ENCODE measurements at regions not wholly inside any gene's neighbourhood (a gene's known extent, or its start where the extent isn't known, plus 50 kb on each side); places are given as distances from the start of the nearest gene placed in this dataset.
"Not testable (repeated sequence)": the region's sequence is repeated elsewhere in the genome, so short reads cannot be mapped to it uniquely, and the experiment has no call there.

DNA sequence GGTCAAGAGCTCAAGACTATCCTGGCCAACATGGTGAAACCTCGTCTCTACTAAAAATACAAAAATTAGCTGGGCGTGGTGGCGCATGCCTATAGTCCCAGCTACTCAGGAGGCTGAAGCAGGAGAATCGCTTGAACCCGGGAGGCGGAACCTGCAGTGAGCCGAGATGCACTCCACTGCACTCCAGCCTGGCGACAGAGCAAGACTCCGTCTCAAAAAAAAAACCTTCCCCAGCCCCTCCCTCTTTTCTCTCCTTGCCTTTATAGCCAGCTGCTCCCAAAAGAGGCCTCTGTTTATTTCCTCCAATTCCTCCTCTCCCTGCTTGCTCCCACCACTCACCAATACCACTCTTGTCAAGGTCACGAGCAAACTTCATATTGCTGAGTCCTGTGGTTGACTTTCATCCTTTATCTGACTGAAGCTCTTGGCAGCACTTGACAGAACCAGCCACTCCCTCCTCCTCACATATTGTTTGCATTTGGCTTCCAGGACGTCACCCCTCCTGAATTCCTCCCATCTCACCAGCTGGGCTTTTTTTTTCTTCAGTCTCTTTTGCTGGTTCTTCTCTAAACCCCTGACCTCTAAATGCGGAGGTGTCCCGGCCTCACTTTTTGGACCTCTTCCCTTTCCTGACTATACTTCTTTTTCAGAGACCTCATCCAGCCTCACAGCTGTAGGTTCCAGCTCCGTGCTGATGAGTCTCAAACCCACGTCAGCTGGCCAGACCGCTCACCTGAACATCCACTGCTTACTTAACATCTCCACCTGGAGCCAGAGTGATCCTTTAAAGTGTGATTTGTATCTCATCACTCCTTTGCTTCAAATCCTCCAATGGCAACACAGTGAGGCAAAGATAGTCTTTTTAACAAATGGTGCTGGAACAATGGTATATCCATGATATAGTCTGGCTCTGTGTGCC is 84.6 kb upstream of the CAB39 start:
- in situ Hi-C loops (cut with MboI; ENCODE audit: low sequenced_read_pairs, unreplicated experiment): no loop called here
- TF ChIP-seq, protein P1, sequence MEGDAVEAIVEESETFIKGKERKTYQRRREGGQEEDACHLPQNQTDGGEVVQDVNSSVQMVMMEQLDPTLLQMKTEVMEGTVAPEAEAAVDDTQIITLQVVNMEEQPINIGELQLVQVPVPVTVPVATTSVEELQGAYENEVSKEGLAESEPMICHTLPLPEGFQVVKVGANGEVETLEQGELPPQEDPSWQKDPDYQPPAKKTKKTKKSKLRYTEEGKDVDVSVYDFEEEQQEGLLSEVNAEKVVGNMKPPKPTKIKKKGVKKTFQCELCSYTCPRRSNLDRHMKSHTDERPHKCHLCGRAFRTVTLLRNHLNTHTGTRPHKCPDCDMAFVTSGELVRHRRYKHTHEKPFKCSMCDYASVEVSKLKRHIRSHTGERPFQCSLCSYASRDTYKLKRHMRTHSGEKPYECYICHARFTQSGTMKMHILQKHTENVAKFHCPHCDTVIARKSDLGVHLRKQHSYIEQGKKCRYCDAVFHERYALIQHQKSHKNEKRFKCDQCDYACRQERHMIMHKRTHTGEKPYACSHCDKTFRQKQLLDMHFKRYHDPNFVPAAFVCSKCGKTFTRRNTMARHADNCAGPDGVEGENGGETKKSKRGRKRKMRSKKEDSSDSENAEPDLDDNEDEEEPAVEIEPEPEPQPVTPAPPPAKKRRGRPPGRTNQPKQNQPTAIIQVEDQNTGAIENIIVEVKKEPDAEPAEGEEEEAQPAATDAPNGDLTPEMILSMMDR (IDR thresholded peaks at IDR 0.05; ENCODE audit: borderline replicate concordance, control extremely low read depth, extremely low read depth, insufficient read depth, missing control alignments): no peak
- no peak for DNase-seq (ENCODE audit: low spot score)

DNA sequence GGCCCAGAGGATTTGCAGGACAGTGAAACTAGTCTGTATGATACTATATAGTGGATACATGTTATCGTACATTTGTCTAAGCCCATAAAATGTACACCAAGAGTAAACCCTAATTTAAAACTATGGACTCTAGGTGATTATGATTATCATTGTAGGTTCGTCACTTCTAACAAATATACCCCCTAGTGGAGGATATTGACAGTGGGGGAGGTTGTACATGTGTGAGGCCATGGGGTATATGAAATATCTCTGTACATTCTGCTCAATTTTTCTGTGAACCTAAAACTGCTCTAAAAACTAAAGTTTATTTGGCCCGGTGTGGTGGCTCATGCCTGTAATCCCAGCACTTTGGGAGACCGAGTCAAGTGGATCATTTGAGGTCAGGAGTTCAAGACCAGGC is 81.2 kb upstream of the CAB39 start:
- no peak for DNase-seq (ENCODE audit: low spot score)
- in situ Hi-C loops (cut with MboI; ENCODE audit: low sequenced_read_pairs, unreplicated experiment): no loop called here
- TF ChIP-seq, protein P1 (IDR thresholded peaks at IDR 0.05; ENCODE audit: borderline replicate concordance, control extremely low read depth, extremely low read depth, insufficient read depth, missing control alignments): no peak

DNA sequence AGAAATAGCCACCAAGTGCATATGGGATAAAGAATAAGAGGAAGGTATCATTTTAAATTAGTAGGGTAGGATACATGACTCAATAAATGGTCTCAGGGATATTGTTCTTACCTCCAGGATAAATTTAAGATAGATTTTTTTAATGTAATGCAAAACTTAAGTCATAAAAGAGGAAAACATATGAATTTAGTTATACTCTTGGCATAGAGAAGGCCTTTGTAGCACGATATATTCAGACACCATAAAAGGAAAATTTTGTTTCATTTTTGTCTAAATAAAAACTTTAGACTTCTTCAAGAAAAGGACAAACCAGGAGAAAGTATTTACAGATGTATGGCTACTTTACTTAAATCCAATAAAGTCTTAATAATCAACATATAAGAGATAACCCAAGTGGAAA is 78.5 kb upstream of the CAB39 start:
- TF ChIP-seq, protein P1 (IDR thresholded peaks at IDR 0.05; ENCODE audit: borderline replicate concordance, control extremely low read depth, extremely low read depth, insufficient read depth, missing control alignments): no peak
- in situ Hi-C loops (cut with MboI; ENCODE audit: low sequenced_read_pairs, unreplicated experiment): no loop called here
- no peak for DNase-seq (ENCODE audit: low spot score)

DNA sequence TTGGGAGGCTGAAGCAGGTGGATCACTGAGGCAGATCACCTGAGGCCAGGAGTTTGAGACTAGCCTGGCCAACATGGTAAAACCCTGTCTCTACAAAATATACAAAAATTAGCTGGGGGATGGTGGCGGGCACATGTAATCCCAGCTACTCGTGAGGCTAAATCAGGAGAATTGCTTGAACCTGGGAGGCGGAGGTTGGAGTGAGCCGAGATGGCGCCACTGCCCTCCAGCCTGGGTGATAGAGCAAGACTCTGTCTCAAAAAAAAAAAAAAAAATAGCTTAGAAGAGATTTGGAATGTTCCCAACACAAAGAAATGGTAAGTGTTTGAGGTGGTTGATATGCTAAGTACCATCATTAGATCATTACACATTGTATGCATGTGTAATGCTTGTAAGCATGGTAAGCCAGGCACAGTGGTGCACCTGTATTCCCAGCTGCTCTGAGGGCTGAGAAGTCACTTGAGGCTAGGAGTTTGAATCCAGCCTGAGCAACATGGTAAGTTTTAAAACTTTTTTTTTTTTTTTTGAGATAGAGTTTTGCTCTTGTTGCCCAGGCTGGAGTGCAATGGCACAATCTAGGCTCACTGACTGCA is 77.8 kb upstream of the CAB39 start:
- in situ Hi-C loops (cut with MboI; ENCODE audit: low sequenced_read_pairs, unreplicated experiment); DNase-seq (ENCODE audit: low spot score): not testable (repeated sequence)

DNA sequence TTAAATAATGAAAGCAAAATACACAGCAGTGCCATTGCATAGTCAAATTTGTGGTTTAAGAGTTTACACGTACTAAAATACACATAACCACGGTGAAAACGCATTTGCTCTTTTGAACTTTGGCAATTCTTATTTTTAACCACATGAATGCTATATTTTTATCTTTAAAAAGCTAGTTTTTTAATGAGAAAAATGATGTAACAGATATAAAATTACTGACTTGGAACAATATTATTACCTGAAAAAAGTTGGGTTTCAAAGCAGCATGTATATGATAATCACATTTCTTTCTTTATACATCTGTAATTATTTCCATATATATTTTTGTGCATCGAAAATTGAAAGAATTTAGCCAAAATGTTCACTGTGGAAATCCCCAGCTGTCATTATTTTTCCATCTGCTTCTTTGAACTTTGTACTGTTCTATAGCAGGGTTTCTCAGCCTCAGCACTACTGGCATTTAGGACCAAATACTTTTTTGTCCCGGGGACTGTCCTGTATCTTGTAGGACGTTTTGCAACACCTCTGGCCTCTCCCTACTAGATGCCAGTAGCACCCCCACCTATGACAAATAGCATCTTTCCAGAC is 75.9 kb upstream of the CAB39 start:
- TF ChIP-seq, protein P1 (IDR thresholded peaks at IDR 0.05; ENCODE audit: borderline replicate concordance, control extremely low read depth, extremely low read depth, insufficient read depth, missing control alignments): no peak
- DNase-seq (ENCODE audit: low spot score): no peak
- in situ Hi-C loops (cut with MboI; ENCODE audit: low sequenced_read_pairs, unreplicated experiment): no loop called here

DNA sequence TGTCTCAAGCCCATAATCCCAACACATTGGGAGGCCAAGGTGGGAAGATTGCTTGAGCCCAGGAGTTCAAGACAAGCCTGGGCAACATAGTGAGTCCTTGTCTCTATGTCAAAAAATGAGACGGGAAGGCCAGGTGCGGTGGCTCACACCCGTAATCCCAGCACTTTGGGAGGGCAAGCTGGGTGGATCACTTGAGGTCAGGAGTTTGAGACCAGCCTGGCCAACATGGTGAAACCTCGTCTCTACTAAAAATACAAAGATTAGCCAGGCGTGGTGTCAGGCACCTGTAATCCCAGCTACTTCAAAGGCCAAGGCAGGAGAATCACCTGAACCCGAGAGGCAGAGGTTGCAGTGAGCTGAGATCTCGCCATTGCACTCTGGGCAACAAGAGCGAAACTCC is 75.2 kb upstream of the CAB39 start:
- DNase-seq (ENCODE audit: low spot score); in situ Hi-C loops (cut with MboI; ENCODE audit: low sequenced_read_pairs, unreplicated experiment): not testable (repeated sequence)

DNA sequence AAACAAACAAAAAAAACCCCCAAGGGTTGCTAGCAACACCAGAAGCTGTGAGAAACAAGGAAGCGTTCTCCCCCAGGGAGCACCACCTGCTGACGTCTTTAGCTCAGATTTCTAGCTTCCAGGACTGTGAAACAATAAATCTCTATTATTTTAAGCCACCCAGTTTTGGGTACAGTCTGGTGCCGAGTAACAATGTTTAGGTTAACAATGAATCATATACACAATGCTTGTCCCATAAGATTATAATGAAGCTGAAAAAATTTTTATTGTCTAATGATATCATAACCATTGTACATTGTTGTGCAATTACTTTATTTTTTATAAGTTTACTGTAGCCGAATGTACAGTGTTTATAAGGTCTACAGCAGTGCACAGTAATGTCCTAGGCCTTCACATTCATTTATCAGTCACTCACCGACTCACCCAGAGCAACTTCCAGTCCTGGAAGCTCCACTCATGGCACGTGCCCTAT is 72.1 kb upstream of the CAB39 start:
- DNase-seq (ENCODE audit: low spot score): no peak
- in situ Hi-C loops (cut with MboI; ENCODE audit: low sequenced_read_pairs, unreplicated experiment): no loop called here
- TF ChIP-seq, protein P1 (IDR thresholded peaks at IDR 0.05; ENCODE audit: borderline replicate concordance, control extremely low read depth, extremely low read depth, insufficient read depth, missing control alignments): no peak
